ENCODE measurements at regions not wholly inside any gene's neighbourhood (a gene's known extent, or its start where the extent isn't known, plus 50 kb on each side); places are given as distances from the start of the nearest gene placed in this dataset.

GRCh38 chr21:41664881-41665765, 101.7 kb downstream of the RIPK4 start:
- Mint-ChIP-seq H3K4me3 (no peak overlapping the region), H3K27me3 (peaks cover 10% of the 10 kb centered on the region), H3K9me3 (no peaks in the 10 kb centered on the region), H3K36me3 (no peaks in the 10 kb centered on the region), H3K27ac (no peak overlapping the region), H3K4me1 (no peaks in the 10 kb centered on the region)
- DNase-seq = no peak

DNA sequence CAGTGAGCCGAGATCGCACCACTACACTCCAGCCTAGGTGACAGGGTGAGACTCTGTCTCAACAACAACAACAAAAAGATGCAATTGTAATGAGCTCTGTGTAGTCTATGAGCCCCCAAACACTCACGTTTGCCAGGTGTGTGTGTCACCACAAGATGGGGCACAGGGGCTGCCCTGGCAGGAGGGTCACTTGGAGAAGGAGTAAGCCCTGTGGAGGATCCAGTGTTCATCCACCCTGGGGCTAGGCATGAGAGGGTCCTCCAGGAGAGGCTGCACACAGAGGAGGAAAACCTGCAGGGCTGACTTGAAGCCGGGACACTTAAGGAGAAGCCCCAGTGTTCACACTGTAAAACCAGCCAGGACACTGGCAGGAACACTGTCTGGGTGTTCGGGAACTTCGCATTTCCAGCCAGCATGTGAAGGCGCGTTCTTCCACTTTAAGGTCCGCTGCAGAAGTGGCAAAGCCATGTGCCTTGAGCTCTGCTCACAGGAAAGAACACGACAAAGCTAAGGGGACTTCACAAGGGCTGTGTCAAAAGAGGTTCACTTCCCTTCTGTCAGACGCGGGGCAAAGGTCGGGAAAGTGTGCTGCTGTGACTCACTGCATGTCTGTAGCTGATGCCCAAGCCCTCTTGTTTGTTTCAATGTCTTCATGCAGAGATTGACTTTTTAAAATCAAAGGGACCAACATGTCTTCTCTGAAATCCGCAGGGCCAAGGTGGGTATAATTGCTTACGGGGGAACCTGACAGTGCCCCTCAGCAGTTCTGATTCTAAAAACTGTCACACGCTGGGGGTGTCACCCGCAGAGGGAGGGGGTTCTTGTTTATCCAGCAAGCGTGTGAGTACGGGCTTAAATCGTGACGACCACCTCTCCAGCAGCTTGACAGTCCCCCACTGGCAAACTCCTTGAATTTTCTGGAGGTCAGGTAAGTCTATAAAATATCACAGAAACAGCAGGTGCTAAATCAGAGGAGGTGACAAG, 102.8 kb downstream of the RIPK4 start:
- Mint-ChIP-seq H3K4me1 (no peaks in the 10 kb centered on the region), H3K27ac (no peak overlapping the region), H3K27me3 (peaks cover 10% of the 10 kb centered on the region), H3K9me3 (no peaks in the 10 kb centered on the region), H3K36me3 (no peaks in the 10 kb centered on the region), H3K4me3 (no peak overlapping the region)
- DNase-seq = no peak

DNA sequence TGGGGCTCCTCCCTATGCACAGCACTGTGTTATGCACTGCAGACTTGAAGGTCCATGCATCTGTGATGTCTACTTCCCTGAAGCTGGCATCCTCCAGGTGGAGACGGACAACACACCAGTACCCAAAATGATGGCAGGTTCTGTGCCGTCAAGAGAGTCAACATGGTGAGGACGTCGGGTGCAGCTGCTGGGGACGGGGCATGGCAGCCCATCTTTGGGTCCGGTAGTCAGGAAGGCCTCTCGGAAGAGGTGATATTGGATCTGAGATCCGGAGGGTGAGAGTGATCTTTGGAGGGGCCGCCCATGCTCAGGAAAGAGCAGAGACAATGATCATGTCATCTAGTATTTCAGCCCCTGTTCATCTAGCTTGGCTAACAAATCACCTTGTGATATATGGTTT, 104.1 kb downstream of the RIPK4 start:
- no peaks in the 10 kb centered on the region for H3K9me3 Mint-ChIP-seq
- H3K4me3 Mint-ChIP-seq = no peak overlapping the region
- no peaks in the 10 kb centered on the region for H3K4me1 Mint-ChIP-seq
- no peak overlapping the region for H3K27ac Mint-ChIP-seq
- DNase-seq = no peak
- H3K36me3 Mint-ChIP-seq = no peaks in the 10 kb centered on the region
- peaks cover 10% of the 10 kb centered on the region for H3K27me3 Mint-ChIP-seq

DNA sequence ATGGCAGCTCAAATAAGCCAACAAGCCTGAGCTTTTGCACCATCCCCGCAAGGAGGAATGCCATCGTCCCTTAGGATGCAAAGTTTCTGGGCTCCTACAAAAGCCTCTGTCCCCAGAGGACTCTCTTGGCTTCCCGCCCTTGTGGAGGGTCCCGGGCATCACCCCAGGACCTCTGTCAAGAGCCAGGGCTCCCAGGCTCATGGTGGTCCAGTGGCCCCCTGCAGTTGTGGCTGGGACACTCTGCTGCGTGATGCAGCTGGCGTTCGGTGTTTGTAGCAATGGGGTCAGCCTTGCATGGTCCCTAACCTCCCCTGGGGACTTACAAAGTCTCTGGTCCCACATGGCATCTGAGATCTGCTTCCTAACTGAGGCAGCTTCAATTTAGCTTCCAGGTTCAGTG, 104.7 kb downstream of the RIPK4 start:
- Mint-ChIP-seq H3K4me3 (no peak overlapping the region), H3K9me3 (no peaks in the 10 kb centered on the region), H3K36me3 (no peaks in the 10 kb centered on the region), H3K27me3 (peaks cover 10% of the 10 kb centered on the region), H3K4me1 (no peaks in the 10 kb centered on the region), H3K27ac (no peak overlapping the region)
- DNase-seq = no peak

GRCh38 chr21:41660748-41661147, 106.1 kb downstream of the RIPK4 start:
- DNase-seq = no peak
- no peak overlapping the region for H3K27ac Mint-ChIP-seq
- no peaks in the 10 kb centered on the region for H3K36me3 Mint-ChIP-seq
- peaks cover 7% of the 10 kb centered on the region for H3K27me3 Mint-ChIP-seq
- H3K9me3 Mint-ChIP-seq = no peaks in the 10 kb centered on the region
- H3K4me3 Mint-ChIP-seq = no peak overlapping the region
- H3K4me1 Mint-ChIP-seq = no peaks in the 10 kb centered on the region

- Mint-ChIP-seq H3K27me3 (peaks cover 7% of the 10 kb centered on the region), H3K36me3 (no peaks in the 10 kb centered on the region), H3K9me3 (no peaks in the 10 kb centered on the region), H3K4me3 (no peak overlapping the region), H3K27ac (no peak overlapping the region), H3K4me1 (no peaks in the 10 kb centered on the region)
- DNase-seq = no peak
Observed at GRCh38 chr21:41659791-41660560, 106.9 kb downstream of the RIPK4 start.

- Mint-ChIP-seq H3K4me1 (no peaks in the 10 kb centered on the region), H3K9me3 (no peaks in the 10 kb centered on the region), H3K36me3 (no peaks in the 10 kb centered on the region), H3K27me3 (no peaks in the 10 kb centered on the region), H3K4me3 (no peak overlapping the region), H3K27ac (no peak overlapping the region)
- DNase-seq = no peak
Observed at GRCh38 chr21:41656946-41657525, 109.8 kb downstream of the RIPK4 start.

DNA sequence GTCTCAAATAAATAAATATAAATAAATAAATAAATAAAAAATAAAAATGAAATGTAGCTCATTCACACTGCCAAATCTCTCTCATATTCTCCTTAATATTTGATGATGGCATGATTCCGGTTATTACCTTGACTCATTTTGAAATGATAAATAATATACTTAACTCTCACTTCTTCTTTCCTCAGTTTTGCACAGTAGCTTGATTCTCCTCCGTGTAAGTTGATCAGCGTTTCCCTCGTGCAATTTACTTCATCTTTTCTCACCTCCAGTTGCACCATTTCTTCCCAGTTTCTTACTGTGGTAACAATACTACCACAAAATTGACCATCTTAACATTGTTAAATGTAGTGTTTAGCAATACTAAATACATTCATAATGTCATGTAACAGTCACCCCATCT, 111.6 kb downstream of the RIPK4 start:
- Mint-ChIP-seq H3K27ac (no peak overlapping the region), H3K4me3 (no peak overlapping the region), H3K9me3 (no peaks in the 10 kb centered on the region)

DNA sequence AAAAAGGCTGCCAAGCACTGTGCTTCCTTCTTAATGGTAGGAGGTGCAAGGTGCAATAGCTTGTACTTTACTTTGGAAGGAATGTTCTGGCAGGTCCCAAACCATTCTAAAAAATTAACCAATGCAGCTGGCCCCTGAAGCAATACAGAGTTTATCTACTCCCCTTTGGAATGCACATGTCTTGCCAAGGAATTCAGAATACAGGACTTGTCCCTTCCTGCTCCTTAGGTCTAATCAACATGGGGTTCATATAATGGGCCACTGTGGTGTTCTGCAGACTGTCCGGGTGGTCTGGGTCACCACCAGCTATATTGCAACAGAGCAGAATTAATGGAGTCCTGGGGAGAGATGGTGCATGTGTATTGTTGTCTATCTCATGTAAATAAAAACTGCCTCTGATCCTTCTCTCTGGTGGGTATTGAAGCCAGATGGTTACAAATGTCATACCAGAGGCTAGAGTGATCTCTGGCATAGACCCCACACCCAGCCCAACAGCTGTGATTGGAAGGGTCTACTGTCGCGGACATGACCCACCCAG, 112.8 kb downstream of the RIPK4 start:
- Mint-ChIP-seq H3K4me1 (no peaks in the 10 kb centered on the region), H3K36me3 (no peaks in the 10 kb centered on the region), H3K27ac (no peak overlapping the region), H3K4me3 (no peak overlapping the region), H3K9me3 (no peaks in the 10 kb centered on the region), H3K27me3 (no peaks in the 10 kb centered on the region)
- DNase-seq = no peak

More for the DNA sequence above, 111.6 kb downstream of the RIPK4 start:
- H3K27me3 Mint-ChIP-seq = no peaks in the 10 kb centered on the region
- no peaks in the 10 kb centered on the region for H3K36me3 Mint-ChIP-seq
- DNase-seq = no peak
- H3K4me1 Mint-ChIP-seq = no peaks in the 10 kb centered on the region

DNA sequence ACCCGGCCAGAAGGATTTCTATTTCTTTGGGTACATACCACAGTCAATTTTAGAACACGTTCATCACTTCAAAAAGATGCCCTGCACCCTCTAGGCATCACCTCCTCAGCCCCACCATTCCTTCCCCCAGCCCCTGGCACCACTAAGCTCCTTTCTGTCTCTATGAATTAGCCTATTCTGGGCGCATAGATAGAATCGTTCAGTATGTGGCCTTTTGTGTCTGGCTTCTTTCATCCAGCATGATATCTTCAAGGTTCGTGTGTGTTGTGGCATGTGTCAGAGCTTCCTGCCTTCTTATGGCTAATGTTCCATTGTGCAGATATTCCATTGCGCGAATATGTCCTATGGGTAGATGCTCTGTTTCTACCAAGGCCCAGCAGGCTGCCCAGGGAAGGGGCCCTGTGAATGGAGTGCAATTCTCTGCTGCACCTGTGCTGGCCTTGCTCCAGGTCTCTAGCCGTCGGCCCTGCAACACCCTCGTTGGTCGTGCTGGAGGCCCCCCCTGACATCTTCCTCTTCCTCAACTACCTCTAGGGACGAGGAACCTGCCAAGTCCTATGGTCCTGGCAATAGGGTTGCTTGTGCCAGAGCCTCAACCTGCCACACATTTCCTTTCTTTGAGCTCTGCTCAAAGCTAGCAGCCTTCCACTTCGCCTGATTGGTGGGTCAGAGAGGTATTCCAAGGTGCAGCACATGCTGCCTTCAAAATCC, 113.5 kb downstream of the RIPK4 start:
- H3K4me1 Mint-ChIP-seq = no peaks in the 10 kb centered on the region
- no peaks in the 10 kb centered on the region for H3K9me3 Mint-ChIP-seq
- no peak for DNase-seq
- H3K36me3 Mint-ChIP-seq = no peaks in the 10 kb centered on the region
- no peaks in the 10 kb centered on the region for H3K27me3 Mint-ChIP-seq
- H3K4me3 Mint-ChIP-seq = no peak overlapping the region
- no peak overlapping the region for H3K27ac Mint-ChIP-seq

- Mint-ChIP-seq H3K4me3 (no peak overlapping the region), H3K27me3 (peaks cover 6% of the 10 kb centered on the region), H3K4me1 (no peaks in the 10 kb centered on the region), H3K36me3 (no peaks in the 10 kb centered on the region), H3K9me3 (no peaks in the 10 kb centered on the region), H3K27ac (no peak overlapping the region)
- no peak for DNase-seq
Observed at GRCh38 chr21:41651830-41652229, 115.0 kb downstream of the RIPK4 start.

- no peak overlapping the region for H3K27ac Mint-ChIP-seq
- H3K9me3 Mint-ChIP-seq = no peaks in the 10 kb centered on the region
- H3K4me3 Mint-ChIP-seq = no peak overlapping the region
- no peaks in the 10 kb centered on the region for H3K36me3 Mint-ChIP-seq
- H3K27me3 Mint-ChIP-seq = peaks cover 6% of the 10 kb centered on the region
- H3K4me1 Mint-ChIP-seq = no peaks in the 10 kb centered on the region
- no peak for DNase-seq
Observed at GRCh38 chr21:41651406-41651805, 115.4 kb downstream of the RIPK4 start.

- H3K4me1 Mint-ChIP-seq = no peaks in the 10 kb centered on the region
- no peaks in the 10 kb centered on the region for H3K9me3 Mint-ChIP-seq
- peaks cover 6% of the 10 kb centered on the region for H3K27me3 Mint-ChIP-seq
- no peak overlapping the region for H3K4me3 Mint-ChIP-seq
- H3K36me3 Mint-ChIP-seq = no peaks in the 10 kb centered on the region
- DNase-seq = no peak
- H3K27ac Mint-ChIP-seq = no peak overlapping the region
Observed at GRCh38 chr21:41650526-41651145, 116.2 kb downstream of the RIPK4 start.
